ENCODE measurements at regions not wholly inside any gene's neighbourhood (a gene's known extent, or its start where the extent isn't known, plus 50 kb on each side); places are given as distances from the start of the nearest gene placed in this dataset.

- no peak for TF ChIP-seq POLR2AphosphoS5 (IDR thresholded peaks at IDR 0.05; ENCODE audit: borderline replicate concordance, low read depth, low read length)
- no peak for TF ChIP-seq EZH2 (IDR thresholded peaks at IDR 0.05)
These were observed 57.3 kb upstream of the NRG3 start for GRCh38 chr10:81817596-81818170.
